ENCODE measurements at regions not wholly inside any gene's neighbourhood (a gene's known extent, or its start where the extent isn't known, plus 50 kb on each side); places are given as distances from the start of the nearest gene placed in this dataset.

GRCh38 chr3:150357923-150358607 lies 50.0 kb upstream of the TSC22D2 start:
- ChIA-PET CTCF (interaction anchor here (1.9 kb wide), 1 partner anchor 9 kb away, joined by 6 read pairs; no protein-coding TSS in a partner anchor), POLR2A (no interaction called here)
- Histone ChIP-seq H3K27me3 (ENCODE audit: control insufficient read depth, insufficient read depth, low read length) (no peaks in the 10 kb centered on the region), H3K36me3 (ENCODE audit: control insufficient read depth, insufficient read depth, low read length) (no peaks in the 10 kb centered on the region), H3K4me3 (ENCODE audit: low read depth, low read length) (no peak overlapping the region)
- no peak for TF ChIP-seq CTCF (IDR thresholded peaks at IDR 0.05; ENCODE audit: insufficient read depth, low read depth, low read length)
- no peak for DNase-seq (ENCODE audit: low read depth)

GRCh38 chr3:150357140-150357539 lies 51.0 kb upstream of the TSC22D2 start:
- Histone ChIP-seq H3K27me3 (ENCODE audit: control insufficient read depth, insufficient read depth, low read length) (no peaks in the 10 kb centered on the region), H3K4me3 (ENCODE audit: low read depth, low read length) (no peak overlapping the region), H3K36me3 (ENCODE audit: control insufficient read depth, insufficient read depth, low read length) (no peaks in the 10 kb centered on the region)
- no peak for TF ChIP-seq CTCF (IDR thresholded peaks at IDR 0.05; ENCODE audit: insufficient read depth, low read depth, low read length)
- DNase-seq (ENCODE audit: low read depth) = no peak
- ChIA-PET POLR2A (no interaction called here), CTCF (interaction anchor here (0.9 to 1.9 kb wide), 2 partner anchors 8 to 475 kb away, joined by 3 to 6 read pairs; no protein-coding TSS in a partner anchor)

- no peak for DNase-seq (ENCODE audit: low read depth)
- Histone ChIP-seq H3K36me3 (ENCODE audit: control insufficient read depth, insufficient read depth, low read length) (no peaks in the 10 kb centered on the region), H3K4me3 (ENCODE audit: low read depth, low read length) (no peak overlapping the region), H3K27me3 (ENCODE audit: control insufficient read depth, insufficient read depth, low read length) (no peaks in the 10 kb centered on the region)
- no peak for TF ChIP-seq CTCF (IDR thresholded peaks at IDR 0.05; ENCODE audit: insufficient read depth, low read depth, low read length)
- ChIA-PET POLR2A (no interaction called here), CTCF (interaction anchor here (0.7 kb wide), 1 partner anchor 69 kb away, joined by 3 read pairs; no protein-coding TSS in a partner anchor)
Observed at GRCh38 chr3:150355574-150355973, 52.5 kb upstream of the TSC22D2 start.

- no peak for TF ChIP-seq CTCF (IDR thresholded peaks at IDR 0.05; ENCODE audit: insufficient read depth, low read depth, low read length)
- no peak for DNase-seq (ENCODE audit: low read depth)
- POLR2A ChIA-PET = no interaction called here
Observed at GRCh38 chr3:150352931-150353330, 55.2 kb upstream of the TSC22D2 start.

GRCh38 chr3:150351398-150351797 lies 56.7 kb upstream of the TSC22D2 start:
- Histone ChIP-seq H3K4me3 (ENCODE audit: low read depth, low read length) (no peak overlapping the region), H3K36me3 (ENCODE audit: control insufficient read depth, insufficient read depth, low read length) (no peaks in the 10 kb centered on the region), H3K27me3 (ENCODE audit: control insufficient read depth, insufficient read depth, low read length) (no peaks in the 10 kb centered on the region)
- CTCF ChIA-PET = no interaction called here
- no peak for DNase-seq (ENCODE audit: low read depth)
- POLR2A ChIA-PET = no interaction called here
- TF ChIP-seq CTCF (IDR thresholded peaks at IDR 0.05; ENCODE audit: insufficient read depth, low read depth, low read length) = no peak

More at GRCh38 chr3:150352931-150353330, 55.2 kb upstream of the TSC22D2 start:
- CTCF ChIA-PET = no interaction called here
- no peaks in the 10 kb centered on the region for H3K36me3 ChIP-seq (ENCODE audit: control insufficient read depth, insufficient read depth, low read length)
- no peaks in the 10 kb centered on the region for H3K27me3 ChIP-seq (ENCODE audit: control insufficient read depth, insufficient read depth, low read length)
- H3K4me3 ChIP-seq (ENCODE audit: low read depth, low read length) = no peak overlapping the region
